SW 1271 (cell line): ENCODE measurements at regions not wholly inside any gene's neighbourhood (a gene's known extent, or its start where the extent isn't known, plus 50 kb on each side); places are given as distances from the start of the nearest gene placed in this dataset.
"Not testable (repeated sequence)": the region's sequence is repeated elsewhere in the genome, so short reads cannot be mapped to it uniquely, and the experiment has no call there.

Experiments used
- DNase-seq, 2 experiments: peaks; one replicate each; lab custom pipeline; 2025; lab: John Stamatoyannopoulos, UW

GRCh38 chr1:60731321-60731720 lies 351.0 kb upstream of the NFIA start:
- DNase-seq: no peak

DNA sequence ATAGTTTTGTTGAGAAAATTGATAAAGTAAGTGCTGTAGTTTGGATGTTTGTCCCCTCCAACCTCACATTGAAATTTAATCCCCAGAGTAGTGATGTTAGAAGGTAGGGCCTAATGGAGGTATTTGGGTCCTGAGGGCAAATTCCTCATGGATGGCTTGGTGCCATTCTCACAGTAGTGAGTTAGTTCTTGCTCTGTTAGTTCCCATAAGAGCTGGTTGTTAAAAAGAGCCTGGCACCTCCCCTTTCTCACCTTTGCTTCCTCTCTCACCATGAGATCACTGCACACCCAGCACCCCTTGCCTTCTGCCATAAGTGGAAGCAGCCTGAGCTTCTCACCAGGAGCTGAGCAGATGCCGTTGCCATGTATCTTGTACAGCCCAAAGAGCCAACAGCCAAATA lies 354.8 kb upstream of the NFIA start:
- no peak for DNase-seq

DNA sequence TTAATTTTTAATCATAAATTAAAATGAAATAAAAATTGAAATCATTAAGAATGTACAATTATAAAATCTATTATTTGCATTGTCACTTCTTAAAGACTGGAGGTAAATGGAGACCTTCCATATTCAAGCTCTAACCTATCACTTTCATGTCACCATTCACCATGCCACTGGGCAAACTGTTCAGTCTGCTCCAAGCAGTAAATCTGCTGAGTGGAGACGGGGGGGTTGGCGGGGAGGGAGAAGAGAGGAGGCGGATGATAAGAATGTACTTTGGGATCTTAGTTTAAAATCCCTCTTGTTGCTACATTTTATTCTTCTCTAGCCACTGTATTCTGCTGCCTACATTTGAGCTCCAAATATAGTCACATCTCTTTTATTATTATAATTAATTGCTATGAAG lies 365.9 kb upstream of the NFIA start:
- no peak for DNase-seq

DNA sequence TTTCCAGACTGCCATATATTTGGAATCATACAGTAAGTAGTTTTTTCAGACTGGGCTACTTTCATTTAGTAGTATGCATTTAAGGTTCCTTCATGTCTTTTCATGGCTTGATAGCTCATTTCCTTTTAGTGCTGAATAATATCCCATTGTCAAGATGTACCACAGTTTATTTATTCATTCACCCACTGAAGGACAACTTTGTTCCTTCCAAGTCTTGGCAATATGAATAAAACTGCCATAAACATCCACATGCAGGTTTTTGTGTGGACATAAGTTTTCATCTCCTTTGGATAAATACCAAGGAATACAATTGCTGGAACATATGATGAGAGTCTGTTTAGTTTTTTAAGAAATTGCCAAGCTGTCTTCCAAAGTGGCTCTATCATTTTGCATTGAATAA lies 366.4 kb upstream of the NFIA start:
- DNase-seq: no peak

GRCh38 chr1:60709426-60709825 lies 372.9 kb upstream of the NFIA start:
- no peak for DNase-seq

DNA sequence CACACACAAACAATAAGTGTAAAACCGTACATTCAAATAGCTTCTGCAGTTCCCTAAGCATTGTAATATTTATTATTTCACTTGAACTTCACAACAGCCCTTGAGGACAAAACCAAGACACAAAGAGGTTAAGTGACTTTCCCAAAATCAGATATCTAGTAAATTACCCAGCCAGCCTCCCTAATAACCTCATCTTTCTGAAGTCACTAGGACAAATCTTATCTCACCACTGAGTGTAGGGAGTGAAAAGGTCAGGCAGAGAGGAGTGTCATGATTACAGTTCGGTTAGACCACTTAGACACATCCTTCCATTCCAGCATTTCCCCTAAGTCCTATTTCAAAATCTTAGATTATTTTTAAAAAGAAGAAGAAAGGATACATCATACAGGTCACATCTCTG lies 377.3 kb upstream of the NFIA start:
- DNase-seq: no peak

DNA sequence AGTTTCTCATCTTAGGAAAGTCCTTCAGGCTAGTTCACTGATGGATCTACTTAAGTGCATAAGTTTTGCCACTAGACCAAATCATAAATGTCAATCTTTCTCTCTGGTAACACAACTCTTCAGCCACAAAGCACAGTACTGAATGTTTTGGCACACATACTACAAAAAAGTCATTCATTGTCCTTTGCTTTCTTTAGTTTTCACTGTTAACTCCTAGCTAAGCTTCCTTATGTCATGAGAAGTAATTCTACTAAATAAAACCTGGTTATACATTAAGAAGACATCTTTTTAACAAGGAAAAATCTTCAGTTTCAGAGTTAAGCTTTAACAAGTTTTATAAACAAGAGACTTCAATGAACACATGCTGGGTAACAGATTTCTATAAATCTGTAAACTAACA lies 379.2 kb upstream of the NFIA start:
- no peak for DNase-seq

DNA sequence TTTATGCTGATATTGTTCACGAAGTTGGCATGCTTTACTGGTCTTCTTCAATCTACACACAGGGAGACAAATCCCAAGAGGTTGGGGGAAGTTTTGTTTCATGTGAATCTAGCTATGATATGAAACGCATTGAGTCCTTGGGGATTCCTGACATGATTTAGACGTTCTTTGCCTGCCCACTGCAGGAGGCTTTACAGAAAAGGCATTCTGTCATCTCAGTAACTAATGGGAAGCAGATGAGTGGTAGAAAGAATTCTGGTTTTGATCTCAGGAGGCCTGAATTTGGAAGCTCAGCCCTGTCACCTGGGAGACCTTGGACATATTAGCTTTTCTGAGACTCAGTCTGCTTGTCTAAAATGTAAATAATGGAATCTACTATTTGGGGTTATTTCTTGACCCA lies 383.0 kb upstream of the NFIA start:
- DNase-seq: no peak

- DNase-seq: no peak
These were observed 385.0 kb upstream of the NFIA start for GRCh38 chr1:60697204-60697994.

- DNase-seq: no peak
These were observed 385.8 kb upstream of the NFIA start for GRCh38 chr1:60696512-60696911.

- DNase-seq: no peak
These were observed 386.6 kb upstream of the NFIA start for GRCh38 chr1:60695716-60696171.

DNA sequence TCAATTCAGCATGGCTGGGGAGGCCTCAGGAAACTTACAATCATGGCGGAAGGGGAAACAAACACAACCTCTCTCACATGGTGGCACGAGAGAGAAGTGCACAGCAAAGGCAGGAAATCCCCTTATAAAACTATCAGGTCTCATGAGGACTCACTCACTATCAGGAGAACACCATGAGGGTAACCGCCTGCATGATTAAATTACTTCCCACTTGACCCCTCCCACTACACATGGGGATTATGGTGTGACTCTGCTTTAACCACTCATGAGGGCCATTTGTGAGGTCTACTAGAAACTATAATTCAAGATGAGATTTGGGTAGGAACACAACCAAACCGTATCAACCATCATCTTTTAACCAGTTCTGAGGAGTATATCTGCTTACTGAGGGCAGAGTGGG lies 387.4 kb upstream of the NFIA start:
- DNase-seq: no peak

DNA sequence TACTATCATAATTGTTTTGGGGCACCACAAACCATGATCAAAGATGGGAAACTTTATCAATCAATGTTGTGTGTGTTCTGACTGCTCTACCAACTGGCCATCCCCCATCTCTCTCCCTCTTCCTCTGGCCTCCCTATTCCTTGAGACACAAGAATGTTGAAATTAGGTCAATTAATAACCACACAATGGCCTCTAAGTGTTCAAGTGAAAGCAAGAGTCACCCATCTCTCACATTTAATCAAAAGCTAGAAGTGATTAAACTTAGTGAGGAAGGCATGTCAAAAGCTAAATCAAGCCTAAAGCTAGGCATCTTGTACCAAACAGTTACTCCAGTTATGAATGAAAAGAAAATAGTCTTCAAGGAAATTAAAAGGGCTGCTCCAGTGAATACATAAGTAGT lies 390.3 kb upstream of the NFIA start:
- no peak for DNase-seq

DNA sequence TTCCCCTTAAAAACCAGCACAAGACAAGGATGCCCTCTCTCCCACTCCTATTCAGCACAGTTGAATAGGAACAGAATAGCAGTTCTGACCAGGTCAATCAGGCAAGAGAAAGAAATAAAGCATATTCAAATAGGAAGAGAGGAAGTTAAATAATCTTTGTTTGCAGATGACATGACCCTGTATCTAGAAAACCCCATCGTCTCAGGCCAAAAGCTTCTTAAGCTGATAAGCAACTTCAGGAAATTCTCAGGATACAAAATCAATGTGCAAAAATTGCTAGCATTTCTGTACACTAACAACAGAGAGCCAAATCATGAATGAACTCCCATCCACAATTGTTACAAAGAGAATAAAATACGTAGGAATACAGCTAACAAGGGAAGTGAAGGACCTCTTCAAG lies 394.1 kb upstream of the NFIA start:
- DNase-seq: not testable (repeated sequence)

- DNase-seq: no peak
These were observed 401.1 kb upstream of the NFIA start for GRCh38 chr1:60681095-60681860.

GRCh38 chr1:60679524-60680375 lies 402.6 kb upstream of the NFIA start:
- DNase-seq: no peak

GRCh38 chr1:60678802-60679201 lies 403.6 kb upstream of the NFIA start:
- DNase-seq: no peak

DNA sequence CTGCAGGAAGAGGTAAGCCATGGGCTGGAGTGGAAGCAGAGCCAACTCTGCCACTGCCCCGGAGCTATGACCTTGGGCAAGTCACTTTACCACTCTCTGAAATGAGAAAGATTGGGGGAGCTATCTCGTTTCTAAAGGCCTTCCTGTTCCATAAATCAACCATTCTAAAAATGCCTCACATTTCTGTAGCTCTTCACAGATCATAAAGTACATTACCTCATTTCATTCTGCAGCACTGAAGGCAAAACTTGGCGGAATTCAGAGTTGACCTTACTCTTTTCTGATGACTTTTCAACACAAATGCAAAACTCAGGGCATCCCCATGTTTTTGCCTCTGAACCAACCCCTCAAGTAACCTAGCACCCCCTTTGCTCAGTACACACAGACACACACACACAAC lies 404.0 kb upstream of the NFIA start:
- no peak for DNase-seq

DNA sequence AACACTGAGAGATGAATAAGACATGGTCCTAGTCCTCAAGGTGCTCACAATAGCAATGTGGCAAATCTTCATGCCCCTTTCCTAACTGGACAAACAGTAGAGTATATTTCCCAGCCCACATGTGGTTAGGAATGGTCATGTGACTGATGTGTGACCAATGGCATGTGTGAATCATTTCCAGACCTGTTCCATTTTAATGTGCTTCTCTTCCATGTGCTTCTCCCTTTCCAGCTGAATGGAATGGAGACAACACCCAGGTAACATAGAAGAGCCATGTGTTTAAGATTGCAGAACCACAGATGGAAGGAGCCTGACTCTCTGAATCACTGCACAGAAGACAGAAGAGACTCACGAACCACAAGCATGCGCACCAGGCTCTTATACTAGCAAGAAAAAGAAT lies 409.9 kb upstream of the NFIA start:
- DNase-seq: no peak

DNA sequence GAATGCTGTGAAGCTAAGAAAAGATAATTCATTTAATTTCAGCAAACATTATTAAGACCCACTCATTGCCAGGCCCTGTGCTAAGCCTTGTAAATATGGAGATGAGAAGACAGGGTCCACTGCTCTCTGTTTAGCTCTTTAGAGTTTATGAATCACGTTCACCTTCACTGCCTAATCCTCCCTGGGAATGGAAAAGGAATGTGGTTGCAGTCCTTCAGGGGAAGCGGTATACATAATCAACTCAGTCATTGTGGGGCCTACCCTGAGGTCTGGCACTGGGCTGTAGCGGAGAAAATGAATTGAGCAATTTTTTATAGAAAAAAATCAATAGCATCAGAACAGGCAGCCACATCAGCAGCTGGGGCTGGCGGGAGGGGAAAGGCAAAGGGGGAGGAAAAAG lies 412.1 kb upstream of the NFIA start:
- DNase-seq: no peak

DNA sequence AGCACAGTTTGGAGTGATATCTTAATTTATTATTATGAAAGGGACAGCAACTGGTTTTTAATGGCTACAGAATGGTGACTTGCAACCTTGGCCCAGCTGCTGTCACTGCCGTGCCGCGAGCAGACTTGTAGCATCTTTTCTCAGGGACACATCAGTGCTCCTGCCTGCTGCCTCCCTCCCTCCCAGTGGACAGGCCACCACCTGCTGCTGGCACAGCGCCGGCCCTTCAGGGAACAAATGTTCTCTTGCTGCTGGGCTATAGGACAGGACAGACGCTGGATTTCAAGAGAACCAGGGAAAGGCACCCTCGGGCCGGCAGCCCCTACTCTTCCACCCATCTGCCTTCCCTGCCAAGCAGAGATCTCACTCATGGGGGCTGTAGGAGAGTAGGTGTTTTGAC lies 413.8 kb upstream of the NFIA start:
- DNase-seq: no peak

DNA sequence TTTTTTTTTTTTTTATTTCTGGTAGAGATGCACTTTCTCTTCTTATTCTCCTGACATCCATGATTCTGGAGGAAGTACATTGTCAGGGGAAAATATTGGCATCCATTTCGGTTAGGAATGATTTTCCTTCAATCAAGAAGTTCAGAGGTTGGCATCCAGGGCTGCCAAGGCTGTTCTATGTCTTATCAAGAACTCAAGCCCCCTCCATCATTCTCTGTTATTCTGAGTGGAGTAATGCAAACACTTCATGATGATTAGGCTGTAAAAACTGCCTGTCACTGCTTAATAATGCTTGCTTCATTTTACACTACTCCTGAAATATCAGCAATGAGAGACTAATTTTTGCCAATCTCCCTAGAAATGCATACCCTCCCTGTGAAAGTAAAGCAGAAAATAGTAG lies 417.1 kb upstream of the NFIA start:
- no peak for DNase-seq
